ENCODE measurements at regions not wholly inside any gene's neighbourhood (a gene's known extent, or its start where the extent isn't known, plus 50 kb on each side); places are given as distances from the start of the nearest gene placed in this dataset.
"Not testable (repeated sequence)": the region's sequence is repeated elsewhere in the genome, so short reads cannot be mapped to it uniquely, and the experiment has no call there.

DNA sequence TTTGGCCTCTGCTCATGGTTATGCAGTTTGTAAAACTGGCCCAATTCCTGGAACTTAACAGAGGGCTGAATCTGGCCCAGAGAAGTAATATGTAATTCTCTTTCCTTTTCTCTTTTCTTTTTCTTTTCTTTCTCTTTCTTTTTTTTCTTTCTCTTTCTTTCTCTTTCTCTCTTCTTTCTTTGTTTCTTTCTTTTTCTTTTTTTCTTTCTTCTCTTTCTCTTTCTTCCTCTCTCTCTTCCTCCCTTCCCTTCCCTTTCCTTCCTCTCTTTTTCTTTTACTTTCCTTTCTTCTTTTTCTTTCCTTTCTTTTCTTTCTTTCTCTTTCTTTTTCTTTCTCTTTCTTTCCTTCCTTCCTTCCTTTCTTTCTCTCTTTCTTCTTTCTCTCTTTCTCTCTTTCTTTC is 88.8 kb upstream of the SLITRK5 start:
- DNase-seq (no peak), ATAC-seq (no peak)
- no peak overlapping the region for H3K4me3 ChIP-seq
- no peaks in the 10 kb centered on the region for H3K4me1 ChIP-seq (ENCODE audit: low read depth)
- TF ChIP-seq, protein P1, sequence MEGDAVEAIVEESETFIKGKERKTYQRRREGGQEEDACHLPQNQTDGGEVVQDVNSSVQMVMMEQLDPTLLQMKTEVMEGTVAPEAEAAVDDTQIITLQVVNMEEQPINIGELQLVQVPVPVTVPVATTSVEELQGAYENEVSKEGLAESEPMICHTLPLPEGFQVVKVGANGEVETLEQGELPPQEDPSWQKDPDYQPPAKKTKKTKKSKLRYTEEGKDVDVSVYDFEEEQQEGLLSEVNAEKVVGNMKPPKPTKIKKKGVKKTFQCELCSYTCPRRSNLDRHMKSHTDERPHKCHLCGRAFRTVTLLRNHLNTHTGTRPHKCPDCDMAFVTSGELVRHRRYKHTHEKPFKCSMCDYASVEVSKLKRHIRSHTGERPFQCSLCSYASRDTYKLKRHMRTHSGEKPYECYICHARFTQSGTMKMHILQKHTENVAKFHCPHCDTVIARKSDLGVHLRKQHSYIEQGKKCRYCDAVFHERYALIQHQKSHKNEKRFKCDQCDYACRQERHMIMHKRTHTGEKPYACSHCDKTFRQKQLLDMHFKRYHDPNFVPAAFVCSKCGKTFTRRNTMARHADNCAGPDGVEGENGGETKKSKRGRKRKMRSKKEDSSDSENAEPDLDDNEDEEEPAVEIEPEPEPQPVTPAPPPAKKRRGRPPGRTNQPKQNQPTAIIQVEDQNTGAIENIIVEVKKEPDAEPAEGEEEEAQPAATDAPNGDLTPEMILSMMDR (IDR thresholded peaks at IDR 0.05) = no peak
- intact Hi-C loops (cut with DNase I, micrococcal nuclease) = no loop called here
- no peaks in the 10 kb centered on the region for H3K36me3 ChIP-seq (ENCODE audit: low read depth)
- no peaks in the 10 kb centered on the region for H3K9me3 ChIP-seq

DNA sequence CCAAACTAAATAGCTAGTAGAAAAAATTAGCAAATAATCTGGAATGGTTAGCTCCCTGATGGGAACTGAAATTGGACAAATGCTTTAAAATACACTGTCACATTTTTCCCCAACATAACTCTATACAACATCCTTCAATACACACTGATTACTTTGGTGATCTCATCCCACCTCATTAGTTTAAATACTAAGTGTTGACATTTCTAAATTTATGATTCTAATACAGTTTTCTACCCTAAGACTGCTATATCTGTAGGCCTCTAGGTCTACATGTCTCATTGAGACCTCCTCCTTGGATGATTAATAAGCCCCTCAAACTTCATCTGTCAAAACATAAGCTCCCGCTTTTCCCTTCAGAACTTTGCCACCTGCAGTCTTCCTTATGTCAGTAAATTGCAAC is 80.7 kb upstream of the SLITRK5 start:
- Histone ChIP-seq H3K36me3 (ENCODE audit: low read depth) (no peaks in the 10 kb centered on the region), H3K9me3 (no peaks in the 10 kb centered on the region), H3K4me3 (no peak overlapping the region), H3K4me1 (ENCODE audit: low read depth) (no peaks in the 10 kb centered on the region)
- TF ChIP-seq, protein P1 (IDR thresholded peaks at IDR 0.05) = no peak
- DNase-seq (no peak), ATAC-seq (no peak)
- intact Hi-C loops (cut with DNase I, micrococcal nuclease) = no loop called here

DNA sequence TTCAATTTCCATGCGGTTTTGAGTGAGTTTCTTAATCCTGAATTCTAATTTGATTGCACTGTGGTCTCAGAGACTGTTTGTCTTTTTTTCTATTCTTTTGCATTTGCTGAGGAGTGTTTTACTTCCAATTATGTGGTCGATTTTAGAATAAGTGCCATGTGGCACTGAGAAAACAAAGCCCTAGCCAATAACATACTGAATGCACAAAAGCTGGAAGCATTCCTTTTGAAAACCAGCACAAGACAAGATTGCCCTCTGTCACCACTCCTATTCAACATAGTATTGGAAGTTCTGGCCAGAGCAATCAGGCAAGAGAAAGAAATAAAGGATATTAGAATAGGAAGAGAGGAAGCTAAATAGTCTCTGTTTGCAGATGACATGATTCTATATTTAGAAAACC is 66.7 kb upstream of the SLITRK5 start:
- intact Hi-C loops (cut with DNase I, micrococcal nuclease); DNase-seq; ATAC-seq: not testable (repeated sequence)

DNA sequence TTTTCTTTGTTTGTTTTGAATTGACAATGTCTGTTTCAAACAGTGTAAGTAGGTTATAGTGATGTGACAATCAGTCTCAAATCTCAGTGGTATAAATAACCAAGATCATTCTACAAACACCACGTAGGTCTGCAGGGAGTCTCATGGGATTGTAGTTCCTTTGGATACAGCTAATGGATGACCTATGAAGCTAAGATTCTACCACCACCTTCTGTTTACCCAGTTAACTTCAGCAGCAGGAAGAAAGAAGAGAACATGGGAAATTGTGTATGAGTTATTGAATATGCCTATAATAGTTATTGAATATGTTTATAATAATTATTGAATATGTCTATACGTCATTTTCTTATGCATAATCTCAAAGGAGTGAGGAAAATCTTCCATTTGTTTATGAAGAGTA is 63.9 kb upstream of the SLITRK5 start:
- intact Hi-C loops (cut with DNase I, micrococcal nuclease) = no loop called here
- Histone ChIP-seq H3K4me1 (ENCODE audit: low read depth) (no peaks in the 10 kb centered on the region), H3K4me3 (no peak overlapping the region), H3K9me3 (no peaks in the 10 kb centered on the region), H3K36me3 (ENCODE audit: low read depth) (no peaks in the 10 kb centered on the region)
- DNase-seq (no peak), ATAC-seq (no peak)
- TF ChIP-seq, protein P1 (IDR thresholded peaks at IDR 0.05) = no peak

More for the DNA sequence above, 66.7 kb upstream of the SLITRK5 start:
- not testable (repeated sequence) for H3K36me3 ChIP-seq (ENCODE audit: low read depth); H3K4me1 ChIP-seq (ENCODE audit: low read depth); H3K4me3 ChIP-seq; H3K9me3 ChIP-seq

DNA sequence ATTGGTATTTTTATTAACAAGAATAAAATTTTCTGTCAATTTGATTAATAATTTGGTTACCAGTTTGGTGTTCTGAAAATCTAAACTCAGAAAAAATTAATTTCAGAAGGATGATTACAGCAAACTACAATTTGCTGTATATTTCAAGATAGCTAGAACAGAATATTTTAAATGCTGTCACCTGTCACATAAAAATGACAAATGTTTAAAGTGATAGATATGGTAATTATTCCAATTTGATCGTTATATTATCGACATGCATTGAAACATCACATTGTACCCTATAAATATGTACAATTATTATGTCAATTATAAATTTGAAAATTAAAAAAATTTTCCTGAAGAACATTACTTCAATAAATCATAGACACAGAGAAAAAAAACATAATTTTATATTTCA is 56.9 kb upstream of the SLITRK5 start:
- intact Hi-C loops (cut with DNase I, micrococcal nuclease) = no loop called here
- H3K4me1 ChIP-seq (ENCODE audit: low read depth) = no peaks in the 10 kb centered on the region
- ATAC-seq (no peak), DNase-seq (no peak)
- TF ChIP-seq, protein P1 (IDR thresholded peaks at IDR 0.05) = no peak
- H3K4me3 ChIP-seq = no peak overlapping the region
- no peaks in the 10 kb centered on the region for H3K36me3 ChIP-seq (ENCODE audit: low read depth)
- H3K9me3 ChIP-seq = no peaks in the 10 kb centered on the region

Measured in mucosa of descending colon (tissue), 3 donors.